ENCODE measurements at regions not wholly inside any gene's neighbourhood (a gene's known extent, or its start where the extent isn't known, plus 50 kb on each side); places are given as distances from the start of the nearest gene placed in this dataset.

DNA sequence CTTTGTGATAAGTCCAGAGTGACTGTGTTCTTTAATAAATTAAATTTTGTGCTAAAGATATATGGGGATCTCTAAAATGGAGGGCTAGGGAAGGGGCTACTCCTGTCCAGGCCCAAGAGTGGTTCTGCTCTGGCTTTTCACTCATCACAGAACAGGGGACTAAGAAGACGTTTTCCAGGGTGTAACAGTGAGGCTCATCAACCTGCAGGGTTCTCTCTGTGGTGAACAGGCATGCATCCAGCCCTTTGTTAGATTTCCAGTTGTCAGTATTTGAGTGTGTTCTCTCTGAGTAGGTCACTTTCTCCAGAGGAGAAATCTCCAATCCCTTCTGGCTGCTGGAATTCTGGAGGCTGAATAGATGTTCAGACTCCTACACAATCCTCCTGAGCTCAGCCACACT is 408.9 kb downstream of the PLCL1 start:
- no peak for TF ChIP-seq POLR2AphosphoS5 (IDR thresholded peaks at IDR 0.05; ENCODE audit: insufficient read depth in 1 of 2, low read depth in 1 of 2)
- no peak for TF ChIP-seq CTCF (IDR thresholded peaks at IDR 0.05)
